GM13977 (cell line): ENCODE measurements at regions not wholly inside any gene's neighbourhood (a gene's known extent, or its start where the extent isn't known, plus 50 kb on each side); places are given as distances from the start of the nearest gene placed in this dataset.
A peak's percentile ranks its signal among the peaks of the same experiment; 100 is the strongest.

ENCODE experiments used
- DNase-seq: peaks from one replicate; pipeline ENCODE4 v3.0.0; 2012; ENCODE audit warnings: low spot score
- in situ Hi-C: fragments of 300-500 bp; cut with MboI; formaldehyde crosslinking; loops from one replicate; pipeline ENCODE4 v1.12.0; 2022; ENCODE audit warnings: low sequenced_read_pairs, low pct_unique_long_range_greater_than_20kb, mixed read lengths, inconsistent platforms; ENCODE audit not compliant: unreplicated experiment
- TF ChIP-seq, protein P1 (sequence below): IDR thresholded peaks from 2 replicates; pipeline ENCODE4 v1.5.1; 2012; ENCODE audit warnings: mild to moderate bottlenecking, control low read depth; ENCODE audit not compliant: insufficient read depth; ENCODE audit errors: extremely low read depth, missing control alignments

DNA sequence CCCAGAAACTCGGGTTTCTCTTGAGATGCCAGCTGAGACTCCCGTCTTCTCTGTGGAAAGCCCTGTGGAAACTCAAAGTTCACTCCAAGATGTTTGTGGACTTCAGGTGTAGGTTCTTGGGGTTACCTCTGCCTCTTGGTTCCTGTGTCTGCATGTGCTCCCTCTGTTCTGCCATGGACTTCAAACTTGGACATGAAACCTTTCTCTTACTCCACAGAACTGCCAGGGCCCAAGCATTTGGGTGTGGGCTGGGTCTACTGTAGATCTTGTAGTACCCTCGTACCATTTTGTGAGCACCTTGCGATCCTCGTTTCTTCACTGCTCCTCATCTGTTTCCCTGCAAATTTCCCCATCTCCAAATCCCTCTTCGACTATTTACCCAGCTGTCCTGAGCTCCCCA is 175.5 kb downstream of the HAUS1 start:
- in situ Hi-C loops: loop anchor here (5.0 to 25.0 kb wide), 2 partner anchors 208 to 378 kb away; partner anchors contain the start of gene LOXHD1
- TF ChIP-seq, protein P1, sequence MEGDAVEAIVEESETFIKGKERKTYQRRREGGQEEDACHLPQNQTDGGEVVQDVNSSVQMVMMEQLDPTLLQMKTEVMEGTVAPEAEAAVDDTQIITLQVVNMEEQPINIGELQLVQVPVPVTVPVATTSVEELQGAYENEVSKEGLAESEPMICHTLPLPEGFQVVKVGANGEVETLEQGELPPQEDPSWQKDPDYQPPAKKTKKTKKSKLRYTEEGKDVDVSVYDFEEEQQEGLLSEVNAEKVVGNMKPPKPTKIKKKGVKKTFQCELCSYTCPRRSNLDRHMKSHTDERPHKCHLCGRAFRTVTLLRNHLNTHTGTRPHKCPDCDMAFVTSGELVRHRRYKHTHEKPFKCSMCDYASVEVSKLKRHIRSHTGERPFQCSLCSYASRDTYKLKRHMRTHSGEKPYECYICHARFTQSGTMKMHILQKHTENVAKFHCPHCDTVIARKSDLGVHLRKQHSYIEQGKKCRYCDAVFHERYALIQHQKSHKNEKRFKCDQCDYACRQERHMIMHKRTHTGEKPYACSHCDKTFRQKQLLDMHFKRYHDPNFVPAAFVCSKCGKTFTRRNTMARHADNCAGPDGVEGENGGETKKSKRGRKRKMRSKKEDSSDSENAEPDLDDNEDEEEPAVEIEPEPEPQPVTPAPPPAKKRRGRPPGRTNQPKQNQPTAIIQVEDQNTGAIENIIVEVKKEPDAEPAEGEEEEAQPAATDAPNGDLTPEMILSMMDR: no peak
- no peak for DNase-seq

DNA sequence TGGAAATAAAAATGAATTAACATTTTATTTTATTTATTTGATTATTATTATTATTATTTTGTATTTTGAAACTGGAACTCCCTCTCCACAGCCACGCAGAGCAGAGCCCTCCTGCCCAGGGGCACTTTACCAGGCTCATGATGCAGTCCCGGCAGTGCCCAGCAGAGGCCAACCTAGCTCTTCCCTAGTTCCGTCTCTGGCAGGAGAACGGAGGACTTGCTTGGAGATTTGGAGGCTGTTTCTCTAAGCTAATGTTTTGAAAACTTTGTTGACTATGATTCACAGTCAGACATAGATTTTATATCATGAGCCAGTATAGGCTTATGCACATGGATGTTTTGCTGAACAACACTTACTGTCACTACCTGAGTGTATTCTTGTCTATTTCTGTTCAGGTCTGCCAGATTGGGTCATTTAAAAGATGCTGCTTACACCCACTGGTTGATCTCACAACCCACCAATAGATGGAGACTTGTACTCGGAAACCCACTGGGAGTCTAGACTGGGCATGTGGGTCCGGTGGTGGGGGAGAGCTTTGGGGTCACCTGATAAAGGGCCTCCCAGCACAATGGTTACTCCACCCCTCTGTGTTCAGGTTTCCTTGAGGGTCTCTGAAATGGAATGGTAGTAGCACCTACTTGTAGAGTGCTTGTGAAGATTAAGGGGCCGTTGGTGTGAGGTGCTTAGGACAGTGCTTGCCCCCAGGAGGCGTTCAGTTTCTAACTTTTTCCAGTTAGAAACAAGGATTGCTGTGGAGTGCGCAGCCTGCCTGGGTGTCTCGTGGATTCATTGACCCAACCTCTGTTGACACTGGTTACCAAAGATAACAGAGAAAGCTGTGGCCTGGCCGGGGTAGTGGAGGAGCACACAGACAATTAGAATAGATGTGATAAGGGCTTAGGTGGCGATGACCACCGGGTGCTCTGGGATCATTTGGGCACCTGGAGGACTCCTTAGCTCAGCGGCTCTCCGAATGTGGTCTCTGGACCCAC is 177.3 kb downstream of the HAUS1 start:
- in situ Hi-C loops: loop anchor here (25.0 kb wide), 1 partner anchor 206 kb away; no protein-coding TSS in a partner anchor
- peak; percentile 53 for DNase-seq
- TF ChIP-seq, protein P1: peak; percentile 93

DNA sequence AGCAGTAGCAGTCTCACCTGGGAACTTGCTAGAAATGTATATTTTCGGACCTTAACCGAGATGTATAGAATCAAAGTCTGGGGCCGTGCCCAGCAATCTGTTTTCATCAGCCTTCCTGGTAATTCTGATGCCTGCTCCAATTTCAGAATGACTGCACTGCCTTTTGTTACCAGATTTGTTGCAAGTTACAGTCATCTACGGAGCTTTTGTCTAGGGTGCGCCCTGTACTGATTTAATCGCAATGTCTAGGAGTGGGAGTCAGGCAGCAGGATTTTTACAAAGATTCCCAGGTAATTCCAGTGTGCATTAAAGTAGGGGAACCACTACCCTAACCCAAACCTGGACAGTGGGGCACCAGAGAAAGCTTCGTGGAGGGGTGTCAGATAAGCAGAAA is 178.0 kb downstream of the HAUS1 start:
- no peak for DNase-seq
- in situ Hi-C loops: loop anchor here (25.0 kb wide), 1 partner anchor 205 kb away; no protein-coding TSS in a partner anchor
- TF ChIP-seq, protein P1: no peak

DNA sequence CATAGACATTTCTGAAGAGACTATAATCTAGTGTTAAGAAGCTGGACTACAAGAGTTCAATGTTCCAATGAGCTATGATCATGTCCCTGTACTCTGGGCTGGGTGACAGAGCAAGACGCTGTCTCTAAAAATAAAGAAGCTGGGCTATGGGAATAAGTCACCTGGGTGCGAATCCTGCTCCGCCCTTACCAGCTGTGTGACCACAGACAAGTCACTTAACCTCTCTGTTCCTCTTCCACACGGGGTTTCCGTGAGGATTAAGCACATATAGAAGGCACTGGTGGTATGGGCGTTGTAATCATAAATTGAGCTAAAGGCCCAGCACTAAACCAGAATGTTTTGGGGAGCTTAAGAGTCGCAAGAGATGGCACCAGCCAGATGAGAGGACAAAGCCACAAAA is 178.5 kb downstream of the HAUS1 start:
- in situ Hi-C loops: loop anchor here (25.0 kb wide), 1 partner anchor 205 kb away; no protein-coding TSS in a partner anchor
- TF ChIP-seq, protein P1: no peak
- DNase-seq: no peak

DNA sequence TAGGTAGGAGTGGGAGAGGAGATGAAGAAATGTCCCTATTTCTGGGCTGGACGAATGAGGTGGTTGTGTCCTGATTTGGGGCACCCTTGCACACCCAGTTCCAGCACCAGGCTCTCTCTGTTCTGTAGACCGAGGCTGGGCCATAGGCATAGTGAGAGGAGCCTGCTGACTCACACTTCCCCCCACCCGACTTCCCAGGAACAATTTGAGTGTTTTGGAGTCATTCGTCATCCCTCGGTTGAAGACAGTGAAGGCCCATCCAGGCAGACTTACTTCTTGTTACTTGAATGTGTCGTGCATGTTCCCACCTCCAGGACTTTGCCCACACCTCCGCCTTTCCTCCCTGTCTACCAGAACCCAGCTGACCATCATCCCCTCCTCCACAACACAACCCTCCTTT is 179.1 kb downstream of the HAUS1 start:
- no peak for DNase-seq
- in situ Hi-C loops: loop anchor here (25.0 kb wide), 1 partner anchor 204 kb away; no protein-coding TSS in a partner anchor
- TF ChIP-seq, protein P1: no peak

DNA sequence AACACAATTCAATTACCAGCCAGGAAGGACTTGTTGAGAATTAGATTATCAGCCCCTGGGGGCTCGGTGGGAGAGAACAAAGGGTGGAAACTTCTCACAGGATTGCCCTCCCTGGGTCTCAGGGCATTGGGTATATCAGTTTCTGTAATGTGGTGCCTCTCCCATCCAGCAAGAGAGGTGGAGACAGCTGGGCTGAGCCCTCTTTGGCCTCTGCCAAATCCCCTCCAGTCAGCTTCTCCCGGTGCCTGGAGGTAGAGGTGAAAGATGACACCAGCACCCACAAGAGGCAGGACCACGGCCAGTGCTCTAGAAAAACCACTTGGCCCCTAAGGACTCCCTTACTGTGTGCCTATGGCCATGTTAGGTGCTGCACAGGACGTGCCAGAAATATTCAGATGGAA is 179.7 kb downstream of the HAUS1 start:
- in situ Hi-C loops: loop anchor here (25.0 kb wide), 1 partner anchor 203 kb away; no protein-coding TSS in a partner anchor
- TF ChIP-seq, protein P1: no peak

More for the DNA sequence above, 179.7 kb downstream of the HAUS1 start:
- DNase-seq: no peak
